Uterus (tissue), 2 donors: ENCODE measurements at regions not wholly inside any gene's neighbourhood (a gene's known extent, or its start where the extent isn't known, plus 50 kb on each side); places are given as distances from the start of the nearest gene placed in this dataset.

Experiments used
- CTCF ChIP-seq, 4 experiments: fragments of 200-600 bp in 2 of 4; fragments of 450-650 bp in 2 of 4; sonication (generic) in 2 of 4; IDR thresholded peaks; one replicate each; pipeline ENCODE4 v1.5.1; 2016 to 2019; ENCODE audit warnings: antibody characterized with exemption in 4 of 4, mild to moderate bottlenecking in 2 of 4, moderate library complexity in 1 of 4
- POLR2A ChIP-seq, 2 donors: fragments of 450-650 bp; IDR thresholded peaks; one replicate each; pipeline ENCODE4 v1.6.1; 2016; ENCODE audit warnings: antibody characterized with exemption in 2 of 2, mild to moderate bottlenecking in 1 of 2, moderate library complexity in 1 of 2

DNA sequence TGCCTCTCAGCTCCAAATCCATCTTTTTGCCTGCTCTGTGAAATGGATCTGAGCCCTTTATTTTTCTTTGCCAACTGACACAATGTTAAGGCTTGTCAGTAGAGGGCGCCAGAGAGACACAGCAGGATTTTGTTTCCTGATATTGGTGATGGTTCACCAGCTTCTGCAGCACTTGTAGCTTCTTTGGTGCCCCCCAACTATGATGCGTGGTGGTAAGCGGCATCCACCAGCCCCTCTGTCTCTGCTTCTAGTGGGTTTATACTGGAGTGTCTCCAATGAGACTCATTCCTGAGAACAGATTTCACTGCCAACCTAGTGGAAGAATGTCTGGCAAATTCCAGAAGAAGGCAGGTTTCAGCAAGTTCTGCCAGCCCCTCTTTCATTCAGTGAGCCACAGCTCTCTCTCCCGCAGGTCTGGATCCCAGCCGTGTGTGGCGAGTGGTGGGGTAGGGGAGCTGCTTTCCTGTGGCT is 471.9 kb upstream of the FRG2C start:
- TF ChIP-seq CTCF (IDR thresholded peaks at IDR 0.05), result peak; percentile 14 to 46 (median 24)
- no peak for TF ChIP-seq POLR2A (IDR thresholded peaks at IDR 0.05)
